C4-2B (cell line): ENCODE measurements at regions not wholly inside any gene's neighbourhood (a gene's known extent, or its start where the extent isn't known, plus 50 kb on each side); places are given as distances from the start of the nearest gene placed in this dataset.

ENCODE experiments used
- H3K27ac ChIP-seq: fragments of 450-650 bp; 2 replicates; pipeline ENCODE4 v1.5.1; 2017
- CTCF ChIP-seq: fragments of 450-650 bp; conservative IDR thresholded peaks from 2 replicates; pipeline ENCODE4 v1.5.1; 2017; ENCODE audit warnings: mild to moderate bottlenecking
- ZFX ChIP-seq: fragments of 450-650 bp; IDR thresholded peaks from 2 replicates; pipeline ENCODE4 v1.6.1; 2017

- H3K27ac ChIP-seq: no peak overlapping the region
- no peak for TF ChIP-seq CTCF
- TF ChIP-seq ZFX: no peak
These were observed 148.5 kb downstream of the PTPN20 start for GRCh38 chr10:47059606-47060311.

- TF ChIP-seq ZFX (no peak), CTCF (no peak)
- H3K27ac ChIP-seq: no peak overlapping the region
These were observed 149.1 kb downstream of the PTPN20 start for GRCh38 chr10:47060356-47060755.

GRCh38 chr10:47060993-47061500 is 149.8 kb downstream of the PTPN20 start:
- no peak for TF ChIP-seq ZFX
- no peak for TF ChIP-seq CTCF
- no peak overlapping the region for H3K27ac ChIP-seq

GRCh38 chr10:47061776-47062175 is 150.5 kb downstream of the PTPN20 start:
- TF ChIP-seq CTCF: no peak
- TF ChIP-seq ZFX: no peak
- no peak overlapping the region for H3K27ac ChIP-seq

- no peak; the same call in 1 of the 2 replicates for TF ChIP-seq CTCF
- TF ChIP-seq ZFX: no peak
- no peak overlapping the region for H3K27ac ChIP-seq
These were observed 151.4 kb downstream of the PTPN20 start for GRCh38 chr10:47062441-47063200.

- TF ChIP-seq ZFX (no peak), CTCF (no peak)
These were observed 152.6 kb downstream of the PTPN20 start for GRCh38 chr10:47063858-47064257.

GRCh38 chr10:47065903-47066302 is 154.7 kb downstream of the PTPN20 start:
- no peak overlapping the region for H3K27ac ChIP-seq
- TF ChIP-seq CTCF: no peak
- no peak for TF ChIP-seq ZFX

More at GRCh38 chr10:47063858-47064257, 152.6 kb downstream of the PTPN20 start:
- no peak overlapping the region for H3K27ac ChIP-seq
